Stimulated activated naive CD8-positive, alpha-beta T cell treated with anti-CD3 and anti-CD28 coated beads, Interleukin-15, Interleukin-2, amounts not matched to agents 100 ng/mL and 50 ng/mL, for 24 hours (primary cell): ENCODE measurements at regions not wholly inside any gene's neighbourhood (a gene's known extent, or its start where the extent isn't known, plus 50 kb on each side); places are given as distances from the start of the nearest gene placed in this dataset.

Experiments used
- H3K27ac Mint-ChIP-seq: one replicate; pipeline ENCODE4 v1.8.0; 2021; ENCODE audit warnings: mild to moderate bottlenecking, mixed read lengths
- H3K27me3 Mint-ChIP-seq: one replicate; pipeline ENCODE4 v1.8.0; 2021; ENCODE audit warnings: mixed read lengths
- H3K36me3 Mint-ChIP-seq: one replicate; pipeline ENCODE4 v1.8.0; 2021; ENCODE audit warnings: low read depth, mixed read lengths
- H3K4me1 Mint-ChIP-seq: one replicate; pipeline ENCODE4 v1.8.0; 2021; ENCODE audit warnings: low read depth, mixed read lengths
- H3K4me3 Mint-ChIP-seq: one replicate; pipeline ENCODE4 v1.8.0; 2021; ENCODE audit warnings: mild to moderate bottlenecking, mixed read lengths
- H3K9me3 Mint-ChIP-seq: one replicate; pipeline ENCODE4 v1.8.0; 2021; ENCODE audit warnings: mixed read lengths

DNA sequence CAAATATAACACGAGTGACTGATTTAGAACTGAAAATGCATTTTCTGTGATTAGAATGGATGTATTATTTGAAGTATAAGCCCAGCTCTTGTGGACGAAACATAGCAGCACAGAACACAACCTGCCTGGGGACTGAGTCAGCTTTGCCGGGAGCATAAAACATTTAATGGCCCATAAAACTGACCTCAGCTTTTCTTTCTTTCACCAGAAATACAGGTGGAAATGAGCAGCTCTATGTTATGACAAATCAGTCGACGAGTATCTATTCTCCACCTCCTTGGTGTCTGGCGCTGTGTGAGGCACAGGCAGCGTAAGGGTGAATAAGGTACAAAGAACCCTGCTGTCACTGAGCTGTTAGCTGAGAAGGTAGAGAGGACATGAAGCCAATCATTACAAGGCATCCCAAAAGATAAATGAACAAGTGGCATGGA, 471.6 kb upstream of the AKR1E2 start:
- H3K4me1 Mint-ChIP-seq, result peaks cover 7% of the 10 kb centered on the region
- H3K27ac Mint-ChIP-seq, result no peak overlapping the region
- no peaks in the 10 kb centered on the region for H3K36me3 Mint-ChIP-seq
- peaks cover 25% of the 10 kb centered on the region for H3K27me3 Mint-ChIP-seq
- peaks cover 6% of the 10 kb centered on the region for H3K9me3 Mint-ChIP-seq
- no peak overlapping the region for H3K4me3 Mint-ChIP-seq

GRCh38 chr10:4353964-4354363, 472.0 kb upstream of the AKR1E2 start:
- H3K9me3 Mint-ChIP-seq, result peaks cover 6% of the 10 kb centered on the region
- H3K36me3 Mint-ChIP-seq, result no peaks in the 10 kb centered on the region
- peaks cover 7% of the 10 kb centered on the region for H3K4me1 Mint-ChIP-seq
- H3K27ac Mint-ChIP-seq, result peak overlapping the region; percentile 72
- peaks cover 25% of the 10 kb centered on the region for H3K27me3 Mint-ChIP-seq
- H3K4me3 Mint-ChIP-seq, result no peak overlapping the region

DNA sequence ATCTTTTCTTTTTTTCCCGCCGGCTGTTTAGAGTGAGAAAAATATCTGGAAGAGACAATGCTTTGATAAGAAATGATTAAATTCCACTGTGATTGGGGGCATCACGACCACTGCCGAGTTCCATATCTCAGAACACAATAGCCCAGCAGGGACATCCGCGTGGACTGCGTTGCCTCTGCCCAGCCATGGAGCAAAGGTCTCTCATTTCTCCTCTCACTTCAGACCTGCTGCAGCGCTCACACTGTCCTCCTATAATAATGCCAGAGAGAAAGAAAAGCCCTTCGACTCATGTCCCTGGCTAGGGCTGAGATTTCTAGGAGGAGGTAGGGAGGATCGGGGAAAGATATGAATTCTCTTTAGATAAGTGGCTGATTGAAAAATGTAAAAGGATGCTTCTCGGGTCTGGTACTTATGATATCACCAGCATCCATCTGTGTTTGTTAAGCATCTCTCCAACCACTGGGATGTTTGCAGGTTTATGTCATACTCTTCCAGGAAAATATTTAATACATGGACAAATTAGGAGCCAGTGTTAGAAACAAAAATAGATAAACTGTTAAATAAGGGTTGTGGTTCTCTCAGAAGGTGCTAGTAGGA, 472.9 kb upstream of the AKR1E2 start:
- peaks cover 21% of the 10 kb centered on the region for H3K27me3 Mint-ChIP-seq
- peaks cover 7% of the 10 kb centered on the region for H3K4me1 Mint-ChIP-seq
- no peak overlapping the region for H3K27ac Mint-ChIP-seq
- H3K4me3 Mint-ChIP-seq, result no peak overlapping the region
- no peaks in the 10 kb centered on the region for H3K36me3 Mint-ChIP-seq
- peaks cover 6% of the 10 kb centered on the region for H3K9me3 Mint-ChIP-seq

GRCh38 chr10:4352414-4352961, 473.5 kb upstream of the AKR1E2 start:
- H3K27ac Mint-ChIP-seq, result no peak overlapping the region
- peaks cover 21% of the 10 kb centered on the region for H3K27me3 Mint-ChIP-seq
- peaks cover 7% of the 10 kb centered on the region for H3K4me1 Mint-ChIP-seq
- no peak overlapping the region for H3K4me3 Mint-ChIP-seq
- no peaks in the 10 kb centered on the region for H3K36me3 Mint-ChIP-seq
- peaks cover 6% of the 10 kb centered on the region for H3K9me3 Mint-ChIP-seq

GRCh38 chr10:4351723-4352413, 474.1 kb upstream of the AKR1E2 start:
- H3K27me3 Mint-ChIP-seq, result peaks cover 20% of the 10 kb centered on the region
- H3K27ac Mint-ChIP-seq, result no peak overlapping the region
- H3K9me3 Mint-ChIP-seq, result peaks cover 5% of the 10 kb centered on the region
- peaks cover 7% of the 10 kb centered on the region for H3K4me1 Mint-ChIP-seq
- H3K36me3 Mint-ChIP-seq, result no peaks in the 10 kb centered on the region
- no peak overlapping the region for H3K4me3 Mint-ChIP-seq

- Mint-ChIP-seq H3K9me3 (no peaks in the 10 kb centered on the region), H3K4me1 (peaks cover 25% of the 10 kb centered on the region), H3K36me3 (no peaks in the 10 kb centered on the region), H3K27ac (no peak overlapping the region), H3K27me3 (peaks cover 7% of the 10 kb centered on the region), H3K4me3 (no peak overlapping the region)
These were observed 478.6 kb upstream of the AKR1E2 start for GRCh38 chr10:4347397-4347796.

- Mint-ChIP-seq H3K4me3 (no peak overlapping the region), H3K27ac (no peak overlapping the region), H3K27me3 (peaks cover 7% of the 10 kb centered on the region), H3K9me3 (peaks cover 5% of the 10 kb centered on the region), H3K4me1 (peaks cover 25% of the 10 kb centered on the region), H3K36me3 (no peaks in the 10 kb centered on the region)
These were observed 479.9 kb upstream of the AKR1E2 start for GRCh38 chr10:4345877-4346646.

DNA sequence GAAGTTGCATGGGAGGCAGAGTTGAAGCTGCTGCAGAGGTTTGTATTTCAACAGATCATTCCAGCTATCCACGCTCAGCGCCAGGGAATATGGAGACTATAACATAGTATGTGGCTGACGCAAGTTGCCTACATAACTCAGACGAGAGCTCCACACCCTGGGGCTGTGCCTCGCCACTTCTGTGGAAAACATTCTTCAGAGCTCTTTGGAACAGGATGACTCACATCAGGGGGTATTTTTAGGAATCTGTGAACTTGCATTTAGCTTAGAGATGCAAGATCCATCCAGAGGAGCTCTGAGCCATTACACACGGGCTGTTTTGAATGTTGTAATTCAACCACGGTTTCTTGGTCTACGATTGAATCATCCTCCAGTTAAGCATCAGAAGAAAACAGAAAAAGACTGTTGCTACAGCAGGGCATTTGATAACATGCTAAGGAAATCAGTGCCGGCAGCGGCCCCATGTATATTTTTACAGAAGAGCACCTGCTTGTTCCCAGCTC, 481.5 kb upstream of the AKR1E2 start:
- no peaks in the 10 kb centered on the region for H3K36me3 Mint-ChIP-seq
- H3K9me3 Mint-ChIP-seq, result peaks cover 5% of the 10 kb centered on the region
- no peak overlapping the region for H3K4me3 Mint-ChIP-seq
- peak overlapping the region; percentile 43 for H3K27ac Mint-ChIP-seq
- H3K27me3 Mint-ChIP-seq, result peaks cover 3% of the 10 kb centered on the region
- peaks cover 25% of the 10 kb centered on the region for H3K4me1 Mint-ChIP-seq

DNA sequence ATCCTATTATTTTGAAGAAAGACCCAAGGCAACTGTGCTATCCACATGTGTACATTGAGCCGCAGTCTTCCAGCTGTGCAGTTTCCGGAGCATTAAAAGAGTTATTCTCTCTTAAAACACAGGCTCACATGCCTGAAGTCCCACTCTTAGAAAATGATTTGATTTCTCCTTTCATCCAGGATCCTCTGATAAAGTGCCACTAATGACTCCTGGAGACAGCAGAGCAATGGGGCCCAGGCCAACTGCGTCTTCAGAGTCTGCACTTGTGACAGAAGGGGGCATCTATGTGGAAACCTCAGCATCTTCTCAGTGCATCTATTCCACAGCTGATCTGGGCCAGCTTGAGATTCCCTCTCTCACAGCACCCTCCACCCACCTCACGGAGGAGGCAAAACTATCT, 482.1 kb upstream of the AKR1E2 start:
- H3K4me3 Mint-ChIP-seq, result no peak overlapping the region
- peaks cover 3% of the 10 kb centered on the region for H3K27me3 Mint-ChIP-seq
- H3K27ac Mint-ChIP-seq, result peak overlapping the region; percentile 50
- peaks cover 5% of the 10 kb centered on the region for H3K9me3 Mint-ChIP-seq
- H3K4me1 Mint-ChIP-seq, result peaks cover 25% of the 10 kb centered on the region
- no peaks in the 10 kb centered on the region for H3K36me3 Mint-ChIP-seq

GRCh38 chr10:4343091-4343490, 482.9 kb upstream of the AKR1E2 start:
- peaks cover 5% of the 10 kb centered on the region for H3K9me3 Mint-ChIP-seq
- H3K27me3 Mint-ChIP-seq, result peaks cover 3% of the 10 kb centered on the region
- H3K36me3 Mint-ChIP-seq, result no peaks in the 10 kb centered on the region
- H3K4me1 Mint-ChIP-seq, result peaks cover 25% of the 10 kb centered on the region
- no peak overlapping the region for H3K4me3 Mint-ChIP-seq
- H3K27ac Mint-ChIP-seq, result no peak overlapping the region

- Mint-ChIP-seq H3K9me3 (peaks cover 5% of the 10 kb centered on the region), H3K4me3 (no peak overlapping the region), H3K36me3 (no peaks in the 10 kb centered on the region)
These were observed 487.2 kb upstream of the AKR1E2 start for GRCh38 chr10:4338768-4339167.

DNA sequence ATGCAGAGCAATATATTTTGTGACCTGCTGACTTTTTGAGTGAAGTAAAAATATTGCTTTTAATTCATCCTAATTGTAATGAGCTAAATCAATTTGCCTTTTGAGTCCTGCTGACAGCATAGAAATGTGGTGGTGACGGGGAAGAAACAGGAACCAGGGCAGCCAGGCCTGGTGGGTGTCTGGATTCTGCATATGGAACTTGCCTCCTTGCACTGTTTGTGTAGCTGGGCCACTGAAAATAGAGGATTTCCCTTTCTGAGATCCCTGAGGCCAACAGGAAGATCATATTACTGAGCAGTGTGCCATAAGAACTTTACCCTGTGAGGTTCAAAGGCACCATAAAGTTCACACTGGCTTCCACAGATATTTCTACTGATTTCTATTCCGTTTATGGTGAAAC, 488.4 kb upstream of the AKR1E2 start:
- Mint-ChIP-seq H3K4me3 (no peak overlapping the region), H3K9me3 (peaks cover 5% of the 10 kb centered on the region), H3K27ac (no peak overlapping the region), H3K27me3 (no peaks in the 10 kb centered on the region), H3K4me1 (no peaks in the 10 kb centered on the region), H3K36me3 (no peaks in the 10 kb centered on the region)

More at GRCh38 chr10:4338768-4339167, 487.2 kb upstream of the AKR1E2 start:
- Mint-ChIP-seq H3K4me1 (peaks cover 1% of the 10 kb centered on the region), H3K27ac (no peak overlapping the region), H3K27me3 (no peaks in the 10 kb centered on the region)

DNA sequence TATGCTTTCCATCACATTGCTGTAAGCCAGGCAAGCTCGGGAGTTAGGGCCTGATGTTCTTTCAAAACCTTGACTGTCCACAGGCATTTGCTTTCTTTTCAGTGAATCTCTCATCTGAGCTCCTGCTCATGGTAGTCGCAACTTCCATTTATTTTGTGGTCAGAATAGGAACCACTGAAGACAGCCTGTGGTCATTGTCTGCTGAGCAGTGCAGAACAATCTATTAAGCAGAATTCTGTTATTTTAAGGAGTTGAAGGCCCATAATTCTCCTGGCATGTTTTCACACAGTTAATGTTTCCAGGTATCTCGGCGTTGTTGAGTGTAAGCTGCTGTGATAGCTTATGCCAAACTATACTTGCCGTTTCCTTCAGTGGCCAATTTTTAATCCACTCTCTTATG, 491.1 kb upstream of the AKR1E2 start:
- H3K9me3 Mint-ChIP-seq, result no peaks in the 10 kb centered on the region
- no peak overlapping the region for H3K4me3 Mint-ChIP-seq
- no peaks in the 10 kb centered on the region for H3K27me3 Mint-ChIP-seq
- H3K27ac Mint-ChIP-seq, result no peak overlapping the region
- H3K36me3 Mint-ChIP-seq, result no peaks in the 10 kb centered on the region
- no peaks in the 10 kb centered on the region for H3K4me1 Mint-ChIP-seq

DNA sequence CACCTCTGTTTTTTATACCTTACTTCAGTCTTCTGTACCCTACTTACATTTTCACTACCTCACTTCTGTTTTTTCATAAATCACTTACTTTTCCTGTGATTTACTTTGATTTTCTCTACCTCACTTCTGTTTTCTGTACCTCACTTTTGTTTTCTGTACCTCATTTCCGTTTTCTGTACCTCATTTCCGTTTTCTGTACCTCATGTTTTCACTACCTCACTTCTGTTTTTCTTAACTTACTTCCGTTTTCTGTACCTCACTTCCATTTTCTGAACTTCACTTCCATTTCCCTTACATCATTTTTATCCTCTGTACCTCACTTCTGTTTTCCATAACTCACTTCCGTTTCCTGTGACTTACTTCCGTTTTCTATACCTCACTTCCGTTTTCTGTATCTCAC, 492.0 kb upstream of the AKR1E2 start:
- Mint-ChIP-seq H3K36me3 (no peaks in the 10 kb centered on the region), H3K27ac (no peak overlapping the region), H3K4me3 (no peak overlapping the region), H3K4me1 (no peaks in the 10 kb centered on the region), H3K27me3 (no peaks in the 10 kb centered on the region), H3K9me3 (no peaks in the 10 kb centered on the region)

- H3K27ac Mint-ChIP-seq, result no peak overlapping the region
- no peaks in the 10 kb centered on the region for H3K36me3 Mint-ChIP-seq
These were observed 492.5 kb upstream of the AKR1E2 start for GRCh38 chr10:4333459-4333894.

More at GRCh38 chr10:4333459-4333894, 492.5 kb upstream of the AKR1E2 start:
- no peaks in the 10 kb centered on the region for H3K4me1 Mint-ChIP-seq
- no peak overlapping the region for H3K4me3 Mint-ChIP-seq
- no peaks in the 10 kb centered on the region for H3K27me3 Mint-ChIP-seq
- no peaks in the 10 kb centered on the region for H3K9me3 Mint-ChIP-seq
